WTC11 (cell line): ENCODE measurements at regions not wholly inside any gene's neighbourhood (a gene's known extent, or its start where the extent isn't known, plus 50 kb on each side); places are given as distances from the start of the nearest gene placed in this dataset.
"Not testable (repeated sequence)": the region's sequence is repeated elsewhere in the genome, so short reads cannot be mapped to it uniquely, and the experiment has no call there.

Experiments used
- ATAC-seq: fragments of 200-7000 bp; cut with Tn5 transposase; 2 replicates; pipeline ENCODE4 v1.10.0; 2021; ENCODE audit warnings: mild to moderate bottlenecking, moderate library complexity
- CTCF ChIA-PET: fragments of 300-600 bp; sonication (Branson Sonifier 250); formaldehyde crosslinking; loops from one replicate; lab custom pipeline; 2021; ENCODE audit warnings: antibody characterized with exemption; lab: Charles Lee
- POLR2A ChIA-PET: fragments of 350-600 bp; sonication (Branson Sonifier 250); formaldehyde crosslinking; loops from one replicate; lab custom pipeline; 2021; ENCODE audit warnings: antibody characterized with exemption; lab: Charles Lee
- DNase-seq: peaks from one replicate; pipeline ENCODE4 v3.0.0; 2021; ENCODE audit warnings: low spot score
- H3K27ac Mint-ChIP-seq: 2 replicates; pipeline ENCODE4 v1.8.0; 2021; ENCODE audit warnings: mixed read lengths
- H3K27me3 Mint-ChIP-seq: 2 replicates; pipeline ENCODE4 v1.8.0; 2021; ENCODE audit warnings: low read depth, mild to moderate bottlenecking, moderate library complexity, mixed read lengths
- H3K36me3 Mint-ChIP-seq: 2 replicates; pipeline ENCODE4 v1.8.0; 2021; ENCODE audit warnings: mixed read lengths
- H3K4me1 Mint-ChIP-seq: 2 replicates; pipeline ENCODE4 v1.8.0; 2022; ENCODE audit warnings: mixed read lengths
- H3K4me3 Mint-ChIP-seq: 2 replicates; pipeline ENCODE4 v1.8.0; 2021; ENCODE audit warnings: mild to moderate bottlenecking, moderate library complexity, mixed read lengths
- H3K9me3 Mint-ChIP-seq: 2 replicates; pipeline ENCODE4 v1.8.0; 2021; ENCODE audit warnings: mixed read lengths
- CBFB ChIP-seq: sonication (generic); formaldehyde crosslinking; IDR thresholded peaks from 2 replicates; pipeline ENCODE4 v1.8.1; 2022; ENCODE audit warnings: mild to moderate bottlenecking, low read depth, missing genetic modification reagents
- CREB1 ChIP-seq: sonication (generic); formaldehyde crosslinking; IDR thresholded peaks from 2 replicates; pipeline ENCODE4 v1.8.0; 2023; ENCODE audit warnings: mild to moderate bottlenecking, missing genetic modification reagents
- ELF4 ChIP-seq: sonication (generic); formaldehyde crosslinking; IDR thresholded peaks from 2 replicates; pipeline ENCODE4 v1.8.1; 2022; ENCODE audit warnings: low read depth, mild to moderate bottlenecking, moderate library complexity, missing genetic modification reagents
- ESRRA ChIP-seq: sonication (generic); formaldehyde crosslinking; IDR thresholded peaks from 2 replicates; pipeline ENCODE4 v1.8.1; 2022; ENCODE audit warnings: mild to moderate bottlenecking, missing genetic modification reagents, borderline replicate concordance
- ETV6 ChIP-seq: sonication (generic); formaldehyde crosslinking; IDR thresholded peaks from 2 replicates; pipeline ENCODE4 v1.8.1; 2022; ENCODE audit warnings: mild to moderate bottlenecking, missing genetic modification reagents
- GABPB1 ChIP-seq: sonication (generic); formaldehyde crosslinking; IDR thresholded peaks from 2 replicates; pipeline ENCODE4 v1.8.1; 2023; ENCODE audit warnings: mild to moderate bottlenecking, missing genetic modification reagents
- HMGA2 ChIP-seq: fragments of 250-450 bp; sonication (Bioruptor Pico); IDR thresholded peaks from 2 replicates; pipeline ENCODE4 v1.4.0; 2021; ENCODE audit warnings: mild to moderate bottlenecking, moderate library complexity
- IRF2 ChIP-seq: sonication (generic); formaldehyde crosslinking; IDR thresholded peaks from 2 replicates; pipeline ENCODE4 v1.8.0; 2022; ENCODE audit warnings: low read depth, missing genetic modification reagents, borderline replicate concordance
- JAZF1 ChIP-seq: fragments of 250-450 bp; sonication (Bioruptor Pico); IDR thresholded peaks from 2 replicates; pipeline ENCODE4 v1.9.0; 2021; ENCODE audit warnings: moderate library complexity, mild to moderate bottlenecking, inconsistent platforms
- ZNF138 ChIP-seq: sonication (generic); formaldehyde crosslinking; conservative IDR thresholded peaks from 2 replicates; pipeline ENCODE4 v1.8.1; 2022; ENCODE audit warnings: mild to moderate bottlenecking, moderate library complexity, missing genetic modification reagents
- ZNF416 ChIP-seq: fragments of 250-450 bp; sonication (Bioruptor Pico); IDR thresholded peaks from 2 replicates; pipeline ENCODE4 v1.9.0; 2021; ENCODE audit warnings: mild to moderate bottlenecking, inconsistent platforms
- TF ChIP-seq, protein P1 (sequence below): sonication (generic); formaldehyde crosslinking; IDR thresholded peaks from 2 replicates; pipeline ENCODE4 v1.8.1; 2022; ENCODE audit warnings: missing genetic modification reagents, borderline replicate concordance
- TF ChIP-seq, protein P2 (sequence below): sonication (generic); formaldehyde crosslinking; IDR thresholded peaks from 2 replicates; pipeline ENCODE4 v1.8.1; 2023; ENCODE audit warnings: mild to moderate bottlenecking, missing genetic modification reagents, borderline replicate concordance
- TF ChIP-seq, protein P3 (sequence below): fragments of 250-450 bp; sonication (Bioruptor Pico); IDR thresholded peaks from 2 replicates; pipeline ENCODE4 v1.9.0; 2021; ENCODE audit warnings: mild to moderate bottlenecking, borderline replicate concordance
- TF ChIP-seq, protein P4 (sequence below): sonication (generic); formaldehyde crosslinking; IDR thresholded peaks from 2 replicates; pipeline ENCODE4 v1.8.0; 2022; ENCODE audit warnings: mild to moderate bottlenecking, missing genetic modification reagents
- TF ChIP-seq, protein P5 (sequence below): sonication (generic); formaldehyde crosslinking; IDR thresholded peaks from 2 replicates; pipeline ENCODE4 v1.8.0; 2023; ENCODE audit warnings: missing genetic modification reagents
- TF ChIP-seq, protein P6 (sequence below): sonication (generic); formaldehyde crosslinking; IDR thresholded peaks from 2 replicates; pipeline ENCODE4 v1.8.1; 2023; ENCODE audit warnings: mild to moderate bottlenecking, moderate library complexity, missing genetic modification reagents

DNA sequence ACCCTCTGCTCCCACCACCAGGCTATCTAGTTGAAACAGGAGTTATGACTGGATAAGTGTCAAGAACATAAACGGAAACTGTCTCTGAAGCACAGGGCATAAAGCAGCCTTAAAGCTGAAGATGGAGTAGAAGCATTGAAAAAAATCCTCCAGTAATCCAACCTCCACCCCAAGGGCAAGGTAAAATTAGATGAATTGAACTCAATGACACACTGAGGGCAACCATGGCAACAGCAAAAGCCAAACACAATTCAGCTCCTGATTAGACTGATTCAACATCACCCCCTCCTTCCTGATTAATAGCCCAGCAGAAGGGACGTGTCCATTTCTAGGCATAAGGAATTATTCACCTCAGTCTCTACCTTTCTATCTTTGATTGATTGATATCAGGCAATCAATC is 183.2 kb upstream of the MAP3K1 start:
- no peak overlapping the region for H3K27ac Mint-ChIP-seq
- TF ChIP-seq ZNF138 (no peak), GABPB1 (CRISPR knock-in tag) (no peak), ESRRA (CRISPR knock-in tag) (no peak), JAZF1 (CRISPR knock-in tag) (no peak)
- TF ChIP-seq, protein P1, sequence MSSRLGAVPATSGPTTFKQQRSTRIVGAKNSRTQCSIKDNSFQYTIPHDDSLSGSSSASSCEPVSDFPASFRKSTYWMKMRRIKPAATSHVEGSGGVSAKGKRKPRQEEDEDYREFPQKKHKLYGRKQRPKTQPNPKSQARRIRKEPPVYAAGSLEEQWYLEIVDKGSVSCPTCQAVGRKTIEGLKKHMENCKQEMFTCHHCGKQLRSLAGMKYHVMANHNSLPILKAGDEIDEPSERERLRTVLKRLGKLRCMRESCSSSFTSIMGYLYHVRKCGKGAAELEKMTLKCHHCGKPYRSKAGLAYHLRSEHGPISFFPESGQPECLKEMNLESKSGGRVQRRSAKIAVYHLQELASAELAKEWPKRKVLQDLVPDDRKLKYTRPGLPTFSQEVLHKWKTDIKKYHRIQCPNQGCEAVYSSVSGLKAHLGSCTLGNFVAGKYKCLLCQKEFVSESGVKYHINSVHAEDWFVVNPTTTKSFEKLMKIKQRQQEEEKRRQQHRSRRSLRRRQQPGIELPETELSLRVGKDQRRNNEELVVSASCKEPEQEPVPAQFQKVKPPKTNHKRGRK (CRISPR knock-in tag), result no peak
- TF ChIP-seq, protein P2, sequence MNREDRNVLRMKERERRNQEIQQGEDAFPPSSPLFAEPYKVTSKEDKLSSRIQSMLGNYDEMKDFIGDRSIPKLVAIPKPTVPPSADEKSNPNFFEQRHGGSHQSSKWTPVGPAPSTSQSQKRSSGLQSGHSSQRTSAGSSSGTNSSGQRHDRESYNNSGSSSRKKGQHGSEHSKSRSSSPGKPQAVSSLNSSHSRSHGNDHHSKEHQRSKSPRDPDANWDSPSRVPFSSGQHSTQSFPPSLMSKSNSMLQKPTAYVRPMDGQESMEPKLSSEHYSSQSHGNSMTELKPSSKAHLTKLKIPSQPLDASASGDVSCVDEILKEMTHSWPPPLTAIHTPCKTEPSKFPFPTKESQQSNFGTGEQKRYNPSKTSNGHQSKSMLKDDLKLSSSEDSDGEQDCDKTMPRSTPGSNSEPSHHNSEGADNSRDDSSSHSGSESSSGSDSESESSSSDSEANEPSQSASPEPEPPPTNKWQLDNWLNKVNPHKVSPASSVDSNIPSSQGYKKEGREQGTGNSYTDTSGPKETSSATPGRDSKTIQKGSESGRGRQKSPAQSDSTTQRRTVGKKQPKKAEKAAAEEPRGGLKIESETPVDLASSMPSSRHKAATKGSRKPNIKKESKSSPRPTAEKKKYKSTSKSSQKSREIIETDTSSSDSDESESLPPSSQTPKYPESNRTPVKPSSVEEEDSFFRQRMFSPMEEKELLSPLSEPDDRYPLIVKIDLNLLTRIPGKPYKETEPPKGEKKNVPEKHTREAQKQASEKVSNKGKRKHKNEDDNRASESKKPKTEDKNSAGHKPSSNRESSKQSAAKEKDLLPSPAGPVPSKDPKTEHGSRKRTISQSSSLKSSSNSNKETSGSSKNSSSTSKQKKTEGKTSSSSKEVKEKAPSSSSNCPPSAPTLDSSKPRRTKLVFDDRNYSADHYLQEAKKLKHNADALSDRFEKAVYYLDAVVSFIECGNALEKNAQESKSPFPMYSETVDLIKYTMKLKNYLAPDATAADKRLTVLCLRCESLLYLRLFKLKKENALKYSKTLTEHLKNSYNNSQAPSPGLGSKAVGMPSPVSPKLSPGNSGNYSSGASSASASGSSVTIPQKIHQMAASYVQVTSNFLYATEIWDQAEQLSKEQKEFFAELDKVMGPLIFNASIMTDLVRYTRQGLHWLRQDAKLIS, result no peak
- TF ChIP-seq, protein P3, sequence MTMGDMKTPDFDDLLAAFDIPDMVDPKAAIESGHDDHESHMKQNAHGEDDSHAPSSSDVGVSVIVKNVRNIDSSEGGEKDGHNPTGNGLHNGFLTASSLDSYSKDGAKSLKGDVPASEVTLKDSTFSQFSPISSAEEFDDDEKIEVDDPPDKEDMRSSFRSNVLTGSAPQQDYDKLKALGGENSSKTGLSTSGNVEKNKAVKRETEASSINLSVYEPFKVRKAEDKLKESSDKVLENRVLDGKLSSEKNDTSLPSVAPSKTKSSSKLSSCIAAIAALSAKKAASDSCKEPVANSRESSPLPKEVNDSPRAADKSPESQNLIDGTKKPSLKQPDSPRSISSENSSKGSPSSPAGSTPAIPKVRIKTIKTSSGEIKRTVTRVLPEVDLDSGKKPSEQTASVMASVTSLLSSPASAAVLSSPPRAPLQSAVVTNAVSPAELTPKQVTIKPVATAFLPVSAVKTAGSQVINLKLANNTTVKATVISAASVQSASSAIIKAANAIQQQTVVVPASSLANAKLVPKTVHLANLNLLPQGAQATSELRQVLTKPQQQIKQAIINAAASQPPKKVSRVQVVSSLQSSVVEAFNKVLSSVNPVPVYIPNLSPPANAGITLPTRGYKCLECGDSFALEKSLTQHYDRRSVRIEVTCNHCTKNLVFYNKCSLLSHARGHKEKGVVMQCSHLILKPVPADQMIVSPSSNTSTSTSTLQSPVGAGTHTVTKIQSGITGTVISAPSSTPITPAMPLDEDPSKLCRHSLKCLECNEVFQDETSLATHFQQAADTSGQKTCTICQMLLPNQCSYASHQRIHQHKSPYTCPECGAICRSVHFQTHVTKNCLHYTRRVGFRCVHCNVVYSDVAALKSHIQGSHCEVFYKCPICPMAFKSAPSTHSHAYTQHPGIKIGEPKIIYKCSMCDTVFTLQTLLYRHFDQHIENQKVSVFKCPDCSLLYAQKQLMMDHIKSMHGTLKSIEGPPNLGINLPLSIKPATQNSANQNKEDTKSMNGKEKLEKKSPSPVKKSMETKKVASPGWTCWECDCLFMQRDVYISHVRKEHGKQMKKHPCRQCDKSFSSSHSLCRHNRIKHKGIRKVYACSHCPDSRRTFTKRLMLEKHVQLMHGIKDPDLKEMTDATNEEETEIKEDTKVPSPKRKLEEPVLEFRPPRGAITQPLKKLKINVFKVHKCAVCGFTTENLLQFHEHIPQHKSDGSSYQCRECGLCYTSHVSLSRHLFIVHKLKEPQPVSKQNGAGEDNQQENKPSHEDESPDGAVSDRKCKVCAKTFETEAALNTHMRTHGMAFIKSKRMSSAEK (CRISPR knock-in tag), result no peak
- TF ChIP-seq, protein P4, sequence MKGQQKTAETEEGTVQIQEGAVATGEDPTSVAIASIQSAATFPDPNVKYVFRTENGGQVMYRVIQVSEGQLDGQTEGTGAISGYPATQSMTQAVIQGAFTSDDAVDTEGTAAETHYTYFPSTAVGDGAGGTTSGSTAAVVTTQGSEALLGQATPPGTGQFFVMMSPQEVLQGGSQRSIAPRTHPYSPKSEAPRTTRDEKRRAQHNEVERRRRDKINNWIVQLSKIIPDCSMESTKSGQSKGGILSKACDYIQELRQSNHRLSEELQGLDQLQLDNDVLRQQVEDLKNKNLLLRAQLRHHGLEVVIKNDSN, result no peak
- peaks cover 10% of the 10 kb centered on the region for H3K4me1 Mint-ChIP-seq
- no peaks in the 10 kb centered on the region; the same call in 1 of the 2 replicates for H3K27me3 Mint-ChIP-seq
- CTCF ChIA-PET, result no interaction called here
- peaks cover 34% of the 10 kb centered on the region for H3K9me3 Mint-ChIP-seq
- no peak overlapping the region for H3K4me3 Mint-ChIP-seq
- no peak for ATAC-seq
- no peak for DNase-seq
- POLR2A ChIA-PET, result no interaction called here
- H3K36me3 Mint-ChIP-seq, result peaks cover 35% of the 10 kb centered on the region

DNA sequence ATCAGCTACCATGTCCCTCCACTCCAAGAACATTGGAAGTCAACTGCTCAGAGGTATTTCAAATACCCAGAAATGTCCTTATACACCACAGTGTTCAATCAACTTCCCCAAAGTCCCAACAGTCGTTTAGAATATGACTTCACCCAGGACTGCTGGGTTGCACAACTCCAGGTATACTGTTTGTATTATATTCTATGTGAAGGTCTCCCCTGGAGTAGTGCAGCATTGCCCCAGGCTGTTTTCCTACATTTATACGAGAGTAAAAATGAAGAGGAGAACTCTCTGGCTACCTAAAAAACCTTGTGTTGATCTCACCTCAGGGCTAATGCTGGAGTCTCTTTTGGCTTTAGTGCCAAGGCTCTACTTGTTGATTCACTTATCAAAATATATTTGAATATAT is 183.6 kb upstream of the MAP3K1 start:
- CTCF ChIA-PET, result no interaction called here
- H3K27me3 Mint-ChIP-seq, result no peaks in the 10 kb centered on the region; the same call in 1 of the 2 replicates
- no peak for ATAC-seq
- no peak overlapping the region for H3K27ac Mint-ChIP-seq
- H3K9me3 Mint-ChIP-seq, result peaks cover 39% of the 10 kb centered on the region
- peaks cover 5% of the 10 kb centered on the region for H3K4me1 Mint-ChIP-seq
- no peak overlapping the region for H3K4me3 Mint-ChIP-seq
- POLR2A ChIA-PET, result no interaction called here
- TF ChIP-seq ELF4 (CRISPR knock-in tag) (no peak), HMGA2 (CRISPR knock-in tag) (no peak), JAZF1 (CRISPR knock-in tag) (no peak), ETV6 (CRISPR knock-in tag) (no peak), CBFB (no peak), IRF2 (CRISPR knock-in tag) (no peak), ZNF416 (CRISPR knock-in tag) (no peak), CREB1 (no peak), ZNF138 (no peak)
- TF ChIP-seq, protein P5, sequence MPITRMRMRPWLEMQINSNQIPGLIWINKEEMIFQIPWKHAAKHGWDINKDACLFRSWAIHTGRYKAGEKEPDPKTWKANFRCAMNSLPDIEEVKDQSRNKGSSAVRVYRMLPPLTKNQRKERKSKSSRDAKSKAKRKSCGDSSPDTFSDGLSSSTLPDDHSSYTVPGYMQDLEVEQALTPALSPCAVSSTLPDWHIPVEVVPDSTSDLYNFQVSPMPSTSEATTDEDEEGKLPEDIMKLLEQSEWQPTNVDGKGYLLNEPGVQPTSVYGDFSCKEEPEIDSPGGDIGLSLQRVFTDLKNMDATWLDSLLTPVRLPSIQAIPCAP (CRISPR knock-in tag), result no peak
- TF ChIP-seq, protein P6, sequence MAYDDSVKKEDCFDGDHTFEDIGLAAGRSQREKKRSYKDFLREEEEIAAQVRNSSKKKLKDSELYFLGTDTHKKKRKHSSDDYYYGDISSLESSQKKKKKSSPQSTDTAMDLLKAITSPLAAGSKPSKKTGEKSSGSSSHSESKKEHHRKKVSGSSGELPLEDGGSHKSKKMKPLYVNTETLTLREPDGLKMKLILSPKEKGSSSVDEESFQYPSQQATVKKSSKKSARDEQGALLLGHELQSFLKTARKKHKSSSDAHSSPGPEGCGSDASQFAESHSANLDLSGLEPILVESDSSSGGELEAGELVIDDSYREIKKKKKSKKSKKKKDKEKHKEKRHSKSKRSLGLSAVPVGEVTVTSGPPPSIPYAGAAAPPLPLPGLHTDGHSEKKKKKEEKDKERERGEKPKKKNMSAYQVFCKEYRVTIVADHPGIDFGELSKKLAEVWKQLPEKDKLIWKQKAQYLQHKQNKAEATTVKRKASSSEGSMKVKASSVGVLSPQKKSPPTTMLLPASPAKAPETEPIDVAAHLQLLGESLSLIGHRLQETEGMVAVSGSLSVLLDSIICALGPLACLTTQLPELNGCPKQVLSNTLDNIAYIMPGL (CRISPR knock-in tag), result no peak
- TF ChIP-seq, all 79 proteins: peak for 0
- no peak for DNase-seq
- H3K36me3 Mint-ChIP-seq, result peaks cover 39% of the 10 kb centered on the region

DNA sequence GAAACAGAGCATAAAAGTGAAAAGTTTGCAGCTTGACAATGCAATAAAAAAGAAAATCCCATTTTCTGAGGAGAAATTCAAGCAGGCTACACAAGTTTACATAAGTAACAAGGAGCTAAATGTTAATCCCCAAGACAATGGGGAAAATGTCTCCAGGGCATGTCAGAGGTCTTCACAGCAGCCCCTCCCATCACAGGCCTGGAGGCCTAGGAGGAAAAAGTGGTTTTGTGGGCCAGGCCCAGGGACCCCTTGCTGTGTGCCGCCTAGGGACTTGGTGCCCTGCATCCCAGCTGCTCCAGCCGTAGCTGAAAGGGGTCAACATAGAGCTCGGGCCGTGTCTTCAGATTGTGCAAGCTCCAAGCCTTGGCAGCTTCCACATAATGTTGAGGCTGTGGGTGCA is 186.7 kb upstream of the MAP3K1 start:
- DNase-seq, CTCF ChIA-PET, H3K27me3 Mint-ChIP-seq, H3K4me1 Mint-ChIP-seq, H3K4me3 Mint-ChIP-seq, H3K27ac Mint-ChIP-seq, ATAC-seq, POLR2A ChIA-PET: not testable (repeated sequence)
- peaks cover 39% of the 10 kb centered on the region for H3K36me3 Mint-ChIP-seq
- H3K9me3 Mint-ChIP-seq, result peaks cover 45% of the 10 kb centered on the region
